Progenitor cell of endocrine pancreas (in vitro differentiated cells): ENCODE measurements at regions not wholly inside any gene's neighbourhood (a gene's known extent, or its start where the extent isn't known, plus 50 kb on each side); places are given as distances from the start of the nearest gene placed in this dataset.

Experiments
- DNase-seq: peaks from one replicate; pipeline ENCODE4 v3.0.0; 2021; ENCODE audit warnings: low spot score; ENCODE audit not compliant: unreplicated experiment
- H3K27ac Mint-ChIP-seq: 2 replicates; pipeline ENCODE4 v1.8.0; 2021; ENCODE audit warnings: mild to moderate bottlenecking, moderate library complexity, mixed read lengths
- H3K27me3 Mint-ChIP-seq: 2 replicates; pipeline ENCODE4 v1.8.0; 2021; ENCODE audit warnings: mixed read lengths
- H3K36me3 Mint-ChIP-seq: 2 replicates; pipeline ENCODE4 v1.8.0; 2022; ENCODE audit warnings: mixed read lengths; ENCODE audit not compliant: insufficient read depth
- H3K4me1 Mint-ChIP-seq: 2 replicates; pipeline ENCODE4 v1.8.0; 2021; ENCODE audit warnings: low read depth, mixed read lengths
- H3K4me3 Mint-ChIP-seq: 2 replicates; pipeline ENCODE4 v1.8.0; 2021; ENCODE audit warnings: low read depth, mild to moderate bottlenecking, moderate library complexity, mixed read lengths
- H3K9me3 Mint-ChIP-seq: 2 replicates; pipeline ENCODE4 v1.8.0; 2021; ENCODE audit warnings: low read depth, mixed read lengths
- CTCF ChIP-seq: fragments of 200-600 bp; sonication (generic); IDR thresholded peaks from one replicate; pipeline ENCODE4 v1.5.0; 2021; ENCODE audit warnings: antibody characterized with exemption, mild to moderate bottlenecking; ENCODE audit not compliant: unreplicated experiment

- H3K27ac Mint-ChIP-seq = no peak overlapping the region
- H3K9me3 Mint-ChIP-seq = peaks cover 4% of the 10 kb centered on the region
- H3K36me3 Mint-ChIP-seq = no peaks in the 10 kb centered on the region
- H3K4me1 Mint-ChIP-seq = no peaks in the 10 kb centered on the region
- TF ChIP-seq CTCF = no peak
- no peaks in the 10 kb centered on the region for H3K27me3 Mint-ChIP-seq
- H3K4me3 Mint-ChIP-seq = no peak overlapping the region
- DNase-seq = no peak
These were observed 97.6 kb upstream of the PPP2R3A start for GRCh38 chr3:135867911-135868310.

- Mint-ChIP-seq H3K36me3 (no peaks in the 10 kb centered on the region), H3K27ac (no peak overlapping the region), H3K4me3 (no peak overlapping the region), H3K4me1 (no peaks in the 10 kb centered on the region), H3K27me3 (no peaks in the 10 kb centered on the region), H3K9me3 (peaks cover 13% of the 10 kb centered on the region)
- no peak for DNase-seq
- TF ChIP-seq CTCF = no peak
These were observed 96.7 kb upstream of the PPP2R3A start for GRCh38 chr3:135868801-135869200.

GRCh38 chr3:135869439-135870105 lies 96.0 kb upstream of the PPP2R3A start:
- TF ChIP-seq CTCF = no peak
- Mint-ChIP-seq H3K27ac (no peak overlapping the region), H3K9me3 (peaks cover 16% of the 10 kb centered on the region), H3K4me1 (no peaks in the 10 kb centered on the region), H3K4me3 (no peak overlapping the region), H3K27me3 (no peaks in the 10 kb centered on the region), H3K36me3 (no peaks in the 10 kb centered on the region)
- DNase-seq = no peak

- no peaks in the 10 kb centered on the region for H3K36me3 Mint-ChIP-seq
- no peak for TF ChIP-seq CTCF
- no peaks in the 10 kb centered on the region for H3K4me1 Mint-ChIP-seq
- DNase-seq = no peak
- no peaks in the 10 kb centered on the region for H3K27me3 Mint-ChIP-seq
- peaks cover 24% of the 10 kb centered on the region for H3K9me3 Mint-ChIP-seq
- H3K27ac Mint-ChIP-seq = no peak overlapping the region
- H3K4me3 Mint-ChIP-seq = no peak overlapping the region
These were observed 94.2 kb upstream of the PPP2R3A start for GRCh38 chr3:135871311-135871710.

GRCh38 chr3:135874035-135874434 lies 91.5 kb upstream of the PPP2R3A start:
- Mint-ChIP-seq H3K4me1 (no peaks in the 10 kb centered on the region), H3K27ac (no peak overlapping the region), H3K27me3 (no peaks in the 10 kb centered on the region), H3K36me3 (peaks cover 1% of the 10 kb centered on the region), H3K9me3 (peaks cover 38% of the 10 kb centered on the region), H3K4me3 (no peak overlapping the region)
- DNase-seq = no peak
- TF ChIP-seq CTCF = no peak
